Activated B cell treated with CpG ODN at 0.5 μM for 24 hours (primary cell): ENCODE measurements at regions not wholly inside any gene's neighbourhood (a gene's known extent, or its start where the extent isn't known, plus 50 kb on each side); places are given as distances from the start of the nearest gene placed in this dataset.

Source experiments
- ATAC-seq: fragments of 200-7000 bp; cut with Tn5 transposase; one replicate; pipeline ENCODE4 v1.10.0; 2021; ENCODE audit warnings: low read depth, mild to moderate bottlenecking, moderate library complexity
- CTCF ChIA-PET: fragments of 350-600 bp; sonication (Branson Sonifier 250); formaldehyde crosslinking; loops from one replicate; lab custom pipeline; 2021; ENCODE audit warnings: antibody characterized with exemption; lab: Charles Lee
- POLR2A ChIA-PET: fragments of 350-600 bp; sonication (Branson Sonifier 250); formaldehyde crosslinking; loops from one replicate; lab custom pipeline; 2021; ENCODE audit warnings: antibody characterized with exemption; lab: Charles Lee
- DNase-seq: peaks from one replicate; pipeline ENCODE4 v3.0.0; 2022
- H3K27ac Mint-ChIP-seq: one replicate; pipeline ENCODE4 v1.8.0; 2020; ENCODE audit warnings: mixed read lengths
- H3K27me3 Mint-ChIP-seq: one replicate; pipeline ENCODE4 v1.8.0; 2021; ENCODE audit warnings: mixed read lengths
- H3K36me3 Mint-ChIP-seq: one replicate; pipeline ENCODE4 v1.8.0; 2021; ENCODE audit warnings: low read depth, mixed read lengths
- H3K4me1 Mint-ChIP-seq: one replicate; pipeline ENCODE4 v1.8.0; 2021; ENCODE audit warnings: mixed read lengths
- H3K4me3 Mint-ChIP-seq: one replicate; pipeline ENCODE4 v1.8.0; 2020; ENCODE audit warnings: mild to moderate bottlenecking, mixed read lengths
- H3K9me3 Mint-ChIP-seq: one replicate; pipeline ENCODE4 v1.8.0; 2020; ENCODE audit warnings: mixed read lengths
- CTCF ChIP-seq: fragments of 200-600 bp; IDR thresholded peaks from one replicate; pipeline ENCODE4 v1.8.0; 2022; ENCODE audit warnings: antibody characterized with exemption, mild to moderate bottlenecking
- intact Hi-C: fragments of 100-400 bp; cut with micrococcal nuclease; formaldehyde crosslinking; loops from one replicate; pipeline ENCODE4 v1.15.1; 2024

GRCh38 chr1:95941121-95941798, 707.2 kb downstream of the RWDD3 start:
- ATAC-seq (no peak), DNase-seq (no peak)
- Mint-ChIP-seq H3K4me3 (no peak overlapping the region), H3K9me3 (peaks cover 5% of the 10 kb centered on the region), H3K4me1 (no peaks in the 10 kb centered on the region), H3K27ac (no peak overlapping the region), H3K27me3 (no peaks in the 10 kb centered on the region), H3K36me3 (no peaks in the 10 kb centered on the region)
- CTCF ChIA-PET, result no interaction called here
- intact Hi-C loops, result no loop called here
- POLR2A ChIA-PET, result no interaction called here
- TF ChIP-seq CTCF, result no peak

GRCh38 chr1:95948023-95948422, 714.0 kb downstream of the RWDD3 start:
- Mint-ChIP-seq H3K27me3 (no peaks in the 10 kb centered on the region), H3K27ac (no peak overlapping the region), H3K4me1 (no peaks in the 10 kb centered on the region), H3K36me3 (no peaks in the 10 kb centered on the region), H3K4me3 (no peak overlapping the region), H3K9me3 (peaks cover under 1% of the 10 kb centered on the region)
- ATAC-seq (no peak), DNase-seq (no peak)
- CTCF ChIA-PET, result no interaction called here
- POLR2A ChIA-PET, result no interaction called here
- TF ChIP-seq CTCF, result no peak
- intact Hi-C loops, result no loop called here

GRCh38 chr1:95951371-95952102, 717.5 kb downstream of the RWDD3 start:
- ChIA-PET CTCF (no interaction called here), POLR2A (no interaction called here)
- peaks cover under 1% of the 10 kb centered on the region for H3K9me3 Mint-ChIP-seq
- intact Hi-C loops, result no loop called here
- H3K27ac Mint-ChIP-seq, result no peak overlapping the region
- H3K27me3 Mint-ChIP-seq, result no peaks in the 10 kb centered on the region
- H3K4me3 Mint-ChIP-seq, result no peak overlapping the region
- DNase-seq (no peak), ATAC-seq (no peak)
- no peaks in the 10 kb centered on the region for H3K36me3 Mint-ChIP-seq
- TF ChIP-seq CTCF, result no peak
- no peaks in the 10 kb centered on the region for H3K4me1 Mint-ChIP-seq

- H3K4me3 Mint-ChIP-seq, result no peak overlapping the region
- ChIA-PET CTCF (no interaction called here), POLR2A (no interaction called here)
- DNase-seq (no peak), ATAC-seq (no peak)
- no peak overlapping the region for H3K27ac Mint-ChIP-seq
- peaks cover 6% of the 10 kb centered on the region for H3K9me3 Mint-ChIP-seq
- no peak for TF ChIP-seq CTCF
- no peaks in the 10 kb centered on the region for H3K4me1 Mint-ChIP-seq
- H3K27me3 Mint-ChIP-seq, result no peaks in the 10 kb centered on the region
- intact Hi-C loops, result no loop called here
- H3K36me3 Mint-ChIP-seq, result no peaks in the 10 kb centered on the region
Observed at GRCh38 chr1:95953015-95953414, 719.0 kb downstream of the RWDD3 start.

- no peak for DNase-seq
- Mint-ChIP-seq H3K36me3 (no peaks in the 10 kb centered on the region), H3K9me3 (peaks cover 10% of the 10 kb centered on the region), H3K4me1 (no peaks in the 10 kb centered on the region), H3K4me3 (no peak overlapping the region), H3K27ac (no peak overlapping the region), H3K27me3 (no peaks in the 10 kb centered on the region)
- TF ChIP-seq CTCF, result no peak
- intact Hi-C loops, result no loop called here
- ChIA-PET CTCF (no interaction called here), POLR2A (no interaction called here)
- no peak for ATAC-seq
Observed at GRCh38 chr1:95954585-95954984, 720.6 kb downstream of the RWDD3 start.
